ENCODE measurements at regions not wholly inside any gene's neighbourhood (a gene's known extent, or its start where the extent isn't known, plus 50 kb on each side); places are given as distances from the start of the nearest gene placed in this dataset.

- dilution Hi-C loops (cut with HindIII; ENCODE audit: low sequenced_read_pairs, unreplicated experiment) (no loop called here), in situ Hi-C loops (cut with MboI; ENCODE audit: low sequenced_read_pairs) (no loop called here), intact Hi-C loops (cut with micrococcal nuclease) (no loop called here)
- Histone ChIP-seq H2AK5ac (ENCODE audit: low read depth, low read length) (no peak overlapping the region), H3K56ac (ENCODE audit: extremely low read depth, insufficient read depth, low read length) (no peak overlapping the region), H3K4me3 (ENCODE audit: insufficient read depth, low read depth, low read length) (no peak overlapping the region), H3K4me2 (ENCODE audit: low read depth, low read length) (no peak overlapping the region), H4K8ac (ENCODE audit: low read depth in 2 of 2, low read length in 2 of 2) (no peak overlapping the region), H3K4ac (ENCODE audit: low read depth, low read length) (no peak overlapping the region), H3K79me1 (ENCODE audit: low read depth in 1 of 2, low read length in 2 of 2) (no peaks in the 10 kb centered on the region), H2AFZ (replicated peaks; ENCODE audit: low read length, poor library complexity) (no peak overlapping the region), H2BK5ac (ENCODE audit: low read depth, low read length, poor library complexity, severe bottlenecking) (no peak overlapping the region), H2BK120ac (ENCODE audit: low read depth, low read length) (no peak overlapping the region), H2BK20ac (ENCODE audit: low read depth, low read length) (no peak overlapping the region), H3K27ac (ENCODE audit: insufficient read depth, low read length) (no peak overlapping the region), H3K23ac (ENCODE audit: low read depth, low read length) (no peak overlapping the region), H3K4me1 (ENCODE audit: control insufficient read depth, insufficient read depth, low read length) (no peaks in the 10 kb centered on the region), H3K9ac (ENCODE audit: low read depth, low read length) (no peak overlapping the region), H3K9me1 (ENCODE audit: insufficient read depth, low read length) (no peaks in the 10 kb centered on the region), H3K36me3 (ENCODE audit: control insufficient read depth, insufficient read depth, low read length) (no peaks in the 10 kb centered on the region), H4K91ac (ENCODE audit: insufficient read depth, low read depth, low read length) (no peak overlapping the region), H2AK9ac (replicated peaks; ENCODE audit: low read depth, low read length, poor library complexity) (no peak overlapping the region), H3K14ac (replicated peaks; ENCODE audit: low read depth, low read length) (no peak overlapping the region), H3K18ac (ENCODE audit: low read depth, low read length) (no peak overlapping the region), H4K5ac (ENCODE audit: low read depth, low read length) (no peak overlapping the region), H4K20me1 (ENCODE audit: insufficient read depth, low read length) (no peaks in the 10 kb centered on the region), H3K27me3 (ENCODE audit: control insufficient read depth, insufficient read depth, low read length) (peaks cover 2% of the 10 kb centered on the region; the same call in 1 of the 2 replicates), H2BK15ac (ENCODE audit: low read depth, low read length) (no peak overlapping the region), H3K9me3 (ENCODE audit: control insufficient read depth, insufficient read depth, low read length) (no peaks in the 10 kb centered on the region)
- ATAC-seq (ENCODE audit: low read depth) (no peak), DNase-seq (no peak)
- no peak for TF ChIP-seq CHD1 (IDR thresholded peaks at IDR 0.05; ENCODE audit: low read depth, low read length)
- TF ChIP-seq CTCF (conservative IDR thresholded peaks at IDR 0.05; ENCODE audit: low read depth, low read length) = no peak
- no peak for TF ChIP-seq RAD21 (IDR thresholded peaks at IDR 0.05; ENCODE audit: low read length)
- TF ChIP-seq RCOR1 (IDR thresholded peaks at IDR 0.05; ENCODE audit: insufficient replicate concordance, low read length) = no peak
- no peak for TF ChIP-seq BHLHE40 (IDR thresholded peaks at IDR 0.05; ENCODE audit: low read depth, low read length)
- 40% methylated on average over 1 of the region's 4 CpGs; no CpG with 5 or more reads in 1 of the 2 experiments for WGBS, 2 experiments (ENCODE audit: extremely low coverage in 2 of 2, insufficient read length in 1 of 2)
- no TSS peak for BruUV-seq (replicated peaks)
- CTCF ChIA-PET = no interaction called here
- POLR2A ChIA-PET (ENCODE audit: unreplicated experiment) = no interaction called here
These were observed 130.4 kb upstream of the PARP11 start for GRCh38 chr12:4003576-4003975.

Measured in IMR-90 (cell line).